Lower leg skin (tissue), 3 donors: ENCODE measurements at regions not wholly inside any gene's neighbourhood (a gene's known extent, or its start where the extent isn't known, plus 50 kb on each side); places are given as distances from the start of the nearest gene placed in this dataset.
"Not testable (repeated sequence)": the region's sequence is repeated elsewhere in the genome, so short reads cannot be mapped to it uniquely, and the experiment has no call there.

Experiments used
- POLR2A ChIP-seq, 2 donors: fragments of 450-650 bp; IDR thresholded peaks; one replicate each; pipeline ENCODE4 v1.6.1; 2016 to 2017; ENCODE audit warnings: antibody characterized with exemption in 2 of 2, mild to moderate bottlenecking in 1 of 2, moderate library complexity in 1 of 2
- TF ChIP-seq, protein P1 (sequence below), 3 donors: fragments of 450-650 bp; IDR thresholded peaks; one replicate each; pipeline ENCODE4 v1.5.1; 2016; ENCODE audit warnings: antibody characterized with exemption in 3 of 3, mild to moderate bottlenecking in 3 of 3, moderate library complexity in 2 of 3

- TF ChIP-seq, protein P1, sequence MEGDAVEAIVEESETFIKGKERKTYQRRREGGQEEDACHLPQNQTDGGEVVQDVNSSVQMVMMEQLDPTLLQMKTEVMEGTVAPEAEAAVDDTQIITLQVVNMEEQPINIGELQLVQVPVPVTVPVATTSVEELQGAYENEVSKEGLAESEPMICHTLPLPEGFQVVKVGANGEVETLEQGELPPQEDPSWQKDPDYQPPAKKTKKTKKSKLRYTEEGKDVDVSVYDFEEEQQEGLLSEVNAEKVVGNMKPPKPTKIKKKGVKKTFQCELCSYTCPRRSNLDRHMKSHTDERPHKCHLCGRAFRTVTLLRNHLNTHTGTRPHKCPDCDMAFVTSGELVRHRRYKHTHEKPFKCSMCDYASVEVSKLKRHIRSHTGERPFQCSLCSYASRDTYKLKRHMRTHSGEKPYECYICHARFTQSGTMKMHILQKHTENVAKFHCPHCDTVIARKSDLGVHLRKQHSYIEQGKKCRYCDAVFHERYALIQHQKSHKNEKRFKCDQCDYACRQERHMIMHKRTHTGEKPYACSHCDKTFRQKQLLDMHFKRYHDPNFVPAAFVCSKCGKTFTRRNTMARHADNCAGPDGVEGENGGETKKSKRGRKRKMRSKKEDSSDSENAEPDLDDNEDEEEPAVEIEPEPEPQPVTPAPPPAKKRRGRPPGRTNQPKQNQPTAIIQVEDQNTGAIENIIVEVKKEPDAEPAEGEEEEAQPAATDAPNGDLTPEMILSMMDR (IDR thresholded peaks at IDR 0.05) = not testable (repeated sequence)
- TF ChIP-seq POLR2A (IDR thresholded peaks at IDR 0.05) = not testable (repeated sequence)
Measured at GRCh38 chr2:6198370-6198919, 506.3 kb downstream of the SOX11 start.
